Panc1 (cell line): ENCODE measurements at regions not wholly inside any gene's neighbourhood (a gene's known extent, or its start where the extent isn't known, plus 50 kb on each side); places are given as distances from the start of the nearest gene placed in this dataset.

Source experiments
- POLR2AphosphoS5 ChIP-seq: IDR thresholded peaks from 2 replicates; pipeline ENCODE4 v1.6.1; 2012; ENCODE audit warnings: mild to moderate bottlenecking, low read depth, low read length, moderate library complexity
- TCF7L2 ChIP-seq: IDR thresholded peaks from 2 replicates; pipeline ENCODE4 v1.6.1; 2011; ENCODE audit warnings: mild to moderate bottlenecking, low read depth, low read length, inconsistent platforms
- TF ChIP-seq, protein P1 (sequence below): fragments of 450-650 bp; IDR thresholded peaks from 2 replicates; pipeline ENCODE4 v1.5.1; 2017; ENCODE audit warnings: mild to moderate bottlenecking
- TF ChIP-seq, protein P2 (sequence below), 2 experiments: IDR thresholded peaks; 2 replicates each; pipeline ENCODE4 v1.6.1; 2011 to 2012; ENCODE audit warnings: low read depth in 2 of 2, control low read depth in 1 of 2, low read length in 1 of 2, mild to moderate bottlenecking in 1 of 2, moderate library complexity in 1 of 2; ENCODE audit not compliant: insufficient read depth in 1 of 2

DNA sequence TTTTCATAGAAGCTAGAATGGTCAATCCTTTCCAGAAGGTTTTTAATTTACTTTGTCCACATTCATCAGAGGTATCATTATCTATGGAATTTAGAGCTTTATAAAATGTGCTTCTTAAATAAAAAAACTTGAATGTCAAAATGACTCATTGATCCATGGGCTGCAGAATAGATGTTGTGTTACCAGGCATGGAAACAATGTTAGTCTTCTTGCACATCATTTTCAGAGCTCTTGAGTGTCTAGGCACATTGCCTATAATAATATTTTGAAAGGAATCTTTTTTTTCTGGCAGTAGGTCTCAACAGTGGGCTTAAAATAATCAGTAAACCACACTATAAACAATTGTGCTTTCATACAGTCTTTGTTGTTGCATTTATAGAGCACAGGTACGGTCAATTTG, 200.3 kb downstream of the FAT4 start:
- TF ChIP-seq, protein P1, sequence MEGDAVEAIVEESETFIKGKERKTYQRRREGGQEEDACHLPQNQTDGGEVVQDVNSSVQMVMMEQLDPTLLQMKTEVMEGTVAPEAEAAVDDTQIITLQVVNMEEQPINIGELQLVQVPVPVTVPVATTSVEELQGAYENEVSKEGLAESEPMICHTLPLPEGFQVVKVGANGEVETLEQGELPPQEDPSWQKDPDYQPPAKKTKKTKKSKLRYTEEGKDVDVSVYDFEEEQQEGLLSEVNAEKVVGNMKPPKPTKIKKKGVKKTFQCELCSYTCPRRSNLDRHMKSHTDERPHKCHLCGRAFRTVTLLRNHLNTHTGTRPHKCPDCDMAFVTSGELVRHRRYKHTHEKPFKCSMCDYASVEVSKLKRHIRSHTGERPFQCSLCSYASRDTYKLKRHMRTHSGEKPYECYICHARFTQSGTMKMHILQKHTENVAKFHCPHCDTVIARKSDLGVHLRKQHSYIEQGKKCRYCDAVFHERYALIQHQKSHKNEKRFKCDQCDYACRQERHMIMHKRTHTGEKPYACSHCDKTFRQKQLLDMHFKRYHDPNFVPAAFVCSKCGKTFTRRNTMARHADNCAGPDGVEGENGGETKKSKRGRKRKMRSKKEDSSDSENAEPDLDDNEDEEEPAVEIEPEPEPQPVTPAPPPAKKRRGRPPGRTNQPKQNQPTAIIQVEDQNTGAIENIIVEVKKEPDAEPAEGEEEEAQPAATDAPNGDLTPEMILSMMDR, result no peak
- TF ChIP-seq POLR2AphosphoS5, result no peak
- TF ChIP-seq TCF7L2, result no peak
- TF ChIP-seq, protein P2, sequence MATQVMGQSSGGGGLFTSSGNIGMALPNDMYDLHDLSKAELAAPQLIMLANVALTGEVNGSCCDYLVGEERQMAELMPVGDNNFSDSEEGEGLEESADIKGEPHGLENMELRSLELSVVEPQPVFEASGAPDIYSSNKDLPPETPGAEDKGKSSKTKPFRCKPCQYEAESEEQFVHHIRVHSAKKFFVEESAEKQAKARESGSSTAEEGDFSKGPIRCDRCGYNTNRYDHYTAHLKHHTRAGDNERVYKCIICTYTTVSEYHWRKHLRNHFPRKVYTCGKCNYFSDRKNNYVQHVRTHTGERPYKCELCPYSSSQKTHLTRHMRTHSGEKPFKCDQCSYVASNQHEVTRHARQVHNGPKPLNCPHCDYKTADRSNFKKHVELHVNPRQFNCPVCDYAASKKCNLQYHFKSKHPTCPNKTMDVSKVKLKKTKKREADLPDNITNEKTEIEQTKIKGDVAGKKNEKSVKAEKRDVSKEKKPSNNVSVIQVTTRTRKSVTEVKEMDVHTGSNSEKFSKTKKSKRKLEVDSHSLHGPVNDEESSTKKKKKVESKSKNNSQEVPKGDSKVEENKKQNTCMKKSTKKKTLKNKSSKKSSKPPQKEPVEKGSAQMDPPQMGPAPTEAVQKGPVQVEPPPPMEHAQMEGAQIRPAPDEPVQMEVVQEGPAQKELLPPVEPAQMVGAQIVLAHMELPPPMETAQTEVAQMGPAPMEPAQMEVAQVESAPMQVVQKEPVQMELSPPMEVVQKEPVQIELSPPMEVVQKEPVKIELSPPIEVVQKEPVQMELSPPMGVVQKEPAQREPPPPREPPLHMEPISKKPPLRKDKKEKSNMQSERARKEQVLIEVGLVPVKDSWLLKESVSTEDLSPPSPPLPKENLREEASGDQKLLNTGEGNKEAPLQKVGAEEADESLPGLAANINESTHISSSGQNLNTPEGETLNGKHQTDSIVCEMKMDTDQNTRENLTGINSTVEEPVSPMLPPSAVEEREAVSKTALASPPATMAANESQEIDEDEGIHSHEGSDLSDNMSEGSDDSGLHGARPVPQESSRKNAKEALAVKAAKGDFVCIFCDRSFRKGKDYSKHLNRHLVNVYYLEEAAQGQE (IDR thresholded peaks at IDR 0.05; ENCODE audit: insufficient read depth in 1 of 2, low read depth in 2 of 2, low read length in 1 of 2), result no peak
